Tibial nerve (tissue), 4 donors: ENCODE measurements at regions not wholly inside any gene's neighbourhood (a gene's known extent, or its start where the extent isn't known, plus 50 kb on each side); places are given as distances from the start of the nearest gene placed in this dataset.

Experiments used
- EP300 ChIP-seq, 2 donors: sonication (generic); formaldehyde crosslinking; IDR thresholded peaks; one replicate each; pipeline ENCODE4 v1.6.1; 2017; ENCODE audit warnings: antibody characterized with exemption in 2 of 2, mild to moderate bottlenecking in 1 of 2
- POLR2A ChIP-seq, 2 donors: fragments of 450-650 bp; IDR thresholded peaks; one replicate each; pipeline ENCODE4 v1.6.1; 2017; ENCODE audit warnings: antibody characterized with exemption in 2 of 2, mild to moderate bottlenecking in 2 of 2, moderate library complexity in 2 of 2
- TF ChIP-seq, protein P1 (sequence below), 5 experiments: fragments of 200-600 bp in 3 of 5; fragments of 450-650 bp in 2 of 5; sonication (generic) in 3 of 5; IDR thresholded peaks; one replicate each; pipeline ENCODE4 v1.5.1; 2016 to 2019; ENCODE audit warnings: antibody characterized with exemption in 5 of 5, mild to moderate bottlenecking in 3 of 5, moderate library complexity in 2 of 5

DNA sequence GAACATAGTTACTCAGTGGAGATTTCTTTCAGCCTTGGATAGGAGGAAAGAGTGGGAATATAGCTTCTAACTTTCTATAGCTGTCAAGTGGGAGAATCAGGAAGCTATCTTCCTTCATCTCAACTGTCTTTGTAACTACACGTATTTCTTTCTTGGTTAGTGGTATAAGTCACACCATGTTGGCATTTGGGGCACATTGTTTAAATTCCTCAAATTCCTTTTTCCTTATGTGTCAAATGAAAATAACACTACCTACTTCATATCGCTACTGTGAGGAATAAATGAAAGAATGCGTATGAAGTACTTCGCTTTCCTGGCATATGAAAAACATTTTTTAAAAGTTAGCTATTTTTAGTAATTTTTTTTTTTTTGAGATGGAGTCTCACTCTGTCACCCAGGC is 1082.5 kb upstream of the WWC1 start:
- TF ChIP-seq POLR2A (IDR thresholded peaks at IDR 0.05) (no peak), EP300 (IDR thresholded peaks at IDR 0.05) (no peak)
- TF ChIP-seq, protein P1, sequence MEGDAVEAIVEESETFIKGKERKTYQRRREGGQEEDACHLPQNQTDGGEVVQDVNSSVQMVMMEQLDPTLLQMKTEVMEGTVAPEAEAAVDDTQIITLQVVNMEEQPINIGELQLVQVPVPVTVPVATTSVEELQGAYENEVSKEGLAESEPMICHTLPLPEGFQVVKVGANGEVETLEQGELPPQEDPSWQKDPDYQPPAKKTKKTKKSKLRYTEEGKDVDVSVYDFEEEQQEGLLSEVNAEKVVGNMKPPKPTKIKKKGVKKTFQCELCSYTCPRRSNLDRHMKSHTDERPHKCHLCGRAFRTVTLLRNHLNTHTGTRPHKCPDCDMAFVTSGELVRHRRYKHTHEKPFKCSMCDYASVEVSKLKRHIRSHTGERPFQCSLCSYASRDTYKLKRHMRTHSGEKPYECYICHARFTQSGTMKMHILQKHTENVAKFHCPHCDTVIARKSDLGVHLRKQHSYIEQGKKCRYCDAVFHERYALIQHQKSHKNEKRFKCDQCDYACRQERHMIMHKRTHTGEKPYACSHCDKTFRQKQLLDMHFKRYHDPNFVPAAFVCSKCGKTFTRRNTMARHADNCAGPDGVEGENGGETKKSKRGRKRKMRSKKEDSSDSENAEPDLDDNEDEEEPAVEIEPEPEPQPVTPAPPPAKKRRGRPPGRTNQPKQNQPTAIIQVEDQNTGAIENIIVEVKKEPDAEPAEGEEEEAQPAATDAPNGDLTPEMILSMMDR (IDR thresholded peaks at IDR 0.05), result no peak
